Astrocyte (in vitro differentiated cells and primary cell): ENCODE measurements at regions not wholly inside any gene's neighbourhood (a gene's known extent, or its start where the extent isn't known, plus 50 kb on each side); places are given as distances from the start of the nearest gene placed in this dataset.

Experiments
- EZH2 ChIP-seq: IDR thresholded peaks from 2 replicates; pipeline ENCODE4 v1.6.1; 2012; ENCODE audit warnings: mild to moderate bottlenecking, low read length, inconsistent platforms; ENCODE audit not compliant: insufficient read depth
- TF ChIP-seq, protein P1 (sequence below): IDR thresholded peaks from 2 replicates; pipeline ENCODE4 v1.5.1; 2011; ENCODE audit warnings: low read depth, mild to moderate bottlenecking, inconsistent platforms, low read length, moderate library complexity; ENCODE audit not compliant: insufficient read depth

DNA sequence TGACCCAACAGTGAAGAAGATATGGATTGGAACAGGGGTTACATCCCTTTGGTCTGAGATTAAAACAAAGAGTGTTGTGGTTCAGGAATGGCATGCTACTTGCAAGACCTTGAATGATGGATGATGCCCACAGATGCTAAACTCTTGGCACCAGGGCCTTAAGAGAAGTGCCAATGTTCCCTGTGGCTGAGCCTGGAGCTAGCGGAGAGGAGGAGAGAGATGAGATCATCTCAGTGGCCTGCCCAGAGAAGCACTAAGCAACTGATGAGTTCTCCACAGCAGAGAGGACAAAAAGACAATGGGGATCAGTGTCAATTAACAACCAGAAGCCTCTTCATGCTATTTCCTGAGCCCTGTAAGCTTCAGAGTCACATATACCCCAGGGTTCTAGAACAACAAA lies 97.8 kb downstream of the ELAPOR2 start:
- TF ChIP-seq, protein P1, sequence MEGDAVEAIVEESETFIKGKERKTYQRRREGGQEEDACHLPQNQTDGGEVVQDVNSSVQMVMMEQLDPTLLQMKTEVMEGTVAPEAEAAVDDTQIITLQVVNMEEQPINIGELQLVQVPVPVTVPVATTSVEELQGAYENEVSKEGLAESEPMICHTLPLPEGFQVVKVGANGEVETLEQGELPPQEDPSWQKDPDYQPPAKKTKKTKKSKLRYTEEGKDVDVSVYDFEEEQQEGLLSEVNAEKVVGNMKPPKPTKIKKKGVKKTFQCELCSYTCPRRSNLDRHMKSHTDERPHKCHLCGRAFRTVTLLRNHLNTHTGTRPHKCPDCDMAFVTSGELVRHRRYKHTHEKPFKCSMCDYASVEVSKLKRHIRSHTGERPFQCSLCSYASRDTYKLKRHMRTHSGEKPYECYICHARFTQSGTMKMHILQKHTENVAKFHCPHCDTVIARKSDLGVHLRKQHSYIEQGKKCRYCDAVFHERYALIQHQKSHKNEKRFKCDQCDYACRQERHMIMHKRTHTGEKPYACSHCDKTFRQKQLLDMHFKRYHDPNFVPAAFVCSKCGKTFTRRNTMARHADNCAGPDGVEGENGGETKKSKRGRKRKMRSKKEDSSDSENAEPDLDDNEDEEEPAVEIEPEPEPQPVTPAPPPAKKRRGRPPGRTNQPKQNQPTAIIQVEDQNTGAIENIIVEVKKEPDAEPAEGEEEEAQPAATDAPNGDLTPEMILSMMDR = no peak
- no peak for TF ChIP-seq EZH2
